ENCODE measurements at regions not wholly inside any gene's neighbourhood (a gene's known extent, or its start where the extent isn't known, plus 50 kb on each side); places are given as distances from the start of the nearest gene placed in this dataset.
A peak's percentile ranks its signal among the peaks of the same experiment; 100 is the strongest.

GRCh38 chr4:100954046-100954445 is 393.3 kb downstream of the PPP3CA start:
- POLR2A ChIA-PET: no interaction called here
- CTCF ChIA-PET: no interaction called here
- DNase-seq: no peak

GRCh38 chr4:100953616-100954015 is 393.7 kb downstream of the PPP3CA start:
- H3K4me2 ChIP-seq: no peak overlapping the region
- H3K27ac ChIP-seq (ENCODE audit: low read depth in 2 of 2, low read length in 1 of 2): no peak overlapping the region
- H3F3A ChIP-seq (replicated peaks; ENCODE audit: insufficient read depth): no peaks in the 10 kb centered on the region
- H3K9me3 ChIP-seq: no peaks in the 10 kb centered on the region
- no peak overlapping the region for H3K4me3 ChIP-seq (ENCODE audit: low read depth in 2 of 2, low read length in 1 of 2)
- no peaks in the 10 kb centered on the region; a peak in 1 of 4 replicates for H3K4me1 ChIP-seq (ENCODE audit: control insufficient read depth in 1 of 2, insufficient read depth in 2 of 2, low read depth in 1 of 2, low read length in 1 of 2)
- H2AFZ ChIP-seq (ENCODE audit: low read depth): no peak overlapping the region
- no peaks in the 10 kb centered on the region for H3K36me3 ChIP-seq (replicated peaks in 1 of 2; ENCODE audit: control insufficient read depth in 1 of 2, insufficient read depth in 2 of 2, low read length in 1 of 2)
- ChIA-PET POLR2A (no interaction called here), CTCF (interaction anchor here (0.6 kb wide), 1 partner anchor 622 kb away, joined by 3 read pairs; no protein-coding TSS in a partner anchor)
- H3K9ac ChIP-seq: no peak overlapping the region
- no peaks in the 10 kb centered on the region for H3K9me2 ChIP-seq
- H3K79me2 ChIP-seq (ENCODE audit: insufficient read depth): no peaks in the 10 kb centered on the region
- no peaks in the 10 kb centered on the region for H4K20me1 ChIP-seq (ENCODE audit: insufficient read depth)
- H3K27me3 ChIP-seq (ENCODE audit: insufficient read depth): no peaks in the 10 kb centered on the region
- no peak for TF ChIP-seq FOSL2 (IDR thresholded peaks at IDR 0.05; ENCODE audit: borderline replicate concordance, low read depth)
- DNase-seq: no peak

More at GRCh38 chr4:100954046-100954445, 393.3 kb downstream of the PPP3CA start:
- H3K9me3 ChIP-seq: no peaks in the 10 kb centered on the region
- H3K4me3 ChIP-seq (ENCODE audit: low read depth in 2 of 2, low read length in 1 of 2): no peak overlapping the region
- H3K27me3 ChIP-seq (ENCODE audit: insufficient read depth): no peaks in the 10 kb centered on the region
- H3K9me2 ChIP-seq: no peaks in the 10 kb centered on the region
- 75% methylated on average over 2 of the region's 2 CpGs for WGBS (ENCODE audit: low lambda C conversion rate)
- no peak overlapping the region for H3K9ac ChIP-seq
- TF ChIP-seq NFIC (IDR thresholded peaks at IDR 0.05; ENCODE audit: borderline replicate concordance) (no peak), RCOR1 (IDR thresholded peaks at IDR 0.05; ENCODE audit: low read length) (no peak), IRF3 (IDR thresholded peaks at IDR 0.05; ENCODE audit: low read depth, low read length) (no peak), TCF12 (IDR thresholded peaks at IDR 0.05) (no peak)
- peak overlapping the region; percentile 2; the same call in 1 of the 2 replicates for H2AFZ ChIP-seq (ENCODE audit: low read depth)
- no peaks in the 10 kb centered on the region for H3K79me2 ChIP-seq (ENCODE audit: insufficient read depth)
- H3K4me2 ChIP-seq: no peak overlapping the region
- H4K20me1 ChIP-seq (ENCODE audit: insufficient read depth): no peaks in the 10 kb centered on the region
- no peaks in the 10 kb centered on the region; a peak in 1 of 4 replicates for H3K4me1 ChIP-seq (ENCODE audit: control insufficient read depth in 1 of 2, insufficient read depth in 2 of 2, low read depth in 1 of 2, low read length in 1 of 2)
- no peaks in the 10 kb centered on the region for H3K36me3 ChIP-seq (replicated peaks in 1 of 2; ENCODE audit: control insufficient read depth in 1 of 2, insufficient read depth in 2 of 2, low read length in 1 of 2)
- H3F3A ChIP-seq (replicated peaks; ENCODE audit: insufficient read depth): no peaks in the 10 kb centered on the region
- no peak overlapping the region for H3K27ac ChIP-seq (ENCODE audit: low read depth in 2 of 2, low read length in 1 of 2)

GRCh38 chr4:100952590-100952989 is 394.7 kb downstream of the PPP3CA start:
- H3K4me3 ChIP-seq (ENCODE audit: low read depth in 2 of 2, low read length in 1 of 2): no peak overlapping the region
- H3K4me1 ChIP-seq (ENCODE audit: control insufficient read depth in 1 of 2, insufficient read depth in 2 of 2, low read depth in 1 of 2, low read length in 1 of 2): no peaks in the 10 kb centered on the region; a peak in 1 of 4 replicates
- no peak overlapping the region for H2AFZ ChIP-seq (ENCODE audit: low read depth)
- H3K27ac ChIP-seq (ENCODE audit: low read depth in 2 of 2, low read length in 1 of 2): no peak overlapping the region
- no peak for DNase-seq
- H3K9me3 ChIP-seq: no peaks in the 10 kb centered on the region
- no peak overlapping the region for H3K4me2 ChIP-seq
- H4K20me1 ChIP-seq (ENCODE audit: insufficient read depth): no peaks in the 10 kb centered on the region
- H3K27me3 ChIP-seq (ENCODE audit: insufficient read depth): no peaks in the 10 kb centered on the region
- POLR2A ChIA-PET: no interaction called here
- H3K79me2 ChIP-seq (ENCODE audit: insufficient read depth): no peaks in the 10 kb centered on the region
- H3K9me2 ChIP-seq: no peaks in the 10 kb centered on the region
- H3F3A ChIP-seq (replicated peaks; ENCODE audit: insufficient read depth): no peaks in the 10 kb centered on the region
- CTCF ChIA-PET: no interaction called here
- no peaks in the 10 kb centered on the region for H3K36me3 ChIP-seq (replicated peaks in 1 of 2; ENCODE audit: control insufficient read depth in 1 of 2, insufficient read depth in 2 of 2, low read length in 1 of 2)
- H3K9ac ChIP-seq: no peak overlapping the region
- WGBS (ENCODE audit: low lambda C conversion rate): 92% methylated on average over 4 of the region's 4 CpGs
- no peak for TF ChIP-seq FOXJ3 (CRISPR knock-in tag; IDR thresholded peaks at IDR 0.05)
- no peak for TF ChIP-seq GABPA (IDR thresholded peaks at IDR 0.05; ENCODE audit: low read depth)
- no peak for TF ChIP-seq SIN3A (IDR thresholded peaks at IDR 0.05; ENCODE audit: borderline replicate concordance, low read depth, low read length)
- TF ChIP-seq EP300 (IDR thresholded peaks at IDR 0.05; ENCODE audit: borderline replicate concordance in 1 of 2, low read depth in 1 of 2, low read length in 1 of 2): no peak
- TF ChIP-seq TCF12 (IDR thresholded peaks at IDR 0.05): no peak
- TF ChIP-seq YY1 (IDR thresholded peaks at IDR 0.05; ENCODE audit: low read depth): no peak
- no peak for TF ChIP-seq RXRA (IDR thresholded peaks at IDR 0.05; ENCODE audit: borderline replicate concordance, low read depth)
- TF ChIP-seq FOXM1 (IDR thresholded peaks at IDR 0.05; ENCODE audit: low read depth): no peak
- TF ChIP-seq USF2 (IDR thresholded peaks at IDR 0.05; ENCODE audit: borderline replicate concordance, low read depth, low read length): no peak
- no peak for TF ChIP-seq NFIC (IDR thresholded peaks at IDR 0.05; ENCODE audit: borderline replicate concordance)
- TF ChIP-seq TAF1 (IDR thresholded peaks at IDR 0.05; ENCODE audit: borderline replicate concordance, low read depth, low read length): no peak
- TF ChIP-seq RFX5 (IDR thresholded peaks at IDR 0.05; ENCODE audit: low read length): no peak
- TF ChIP-seq SMC3 (IDR thresholded peaks at IDR 0.05; ENCODE audit: low read depth, low read length): no peak
- TF ChIP-seq REST (IDR thresholded peaks at IDR 0.05; ENCODE audit: low read depth, low read length): no peak
- no peak for TF ChIP-seq MAX (IDR thresholded peaks at IDR 0.05; ENCODE audit: low read depth)

All from SK-N-SH (cell line).